ENCODE measurements at regions not wholly inside any gene's neighbourhood (a gene's known extent, or its start where the extent isn't known, plus 50 kb on each side); places are given as distances from the start of the nearest gene placed in this dataset.

DNA sequence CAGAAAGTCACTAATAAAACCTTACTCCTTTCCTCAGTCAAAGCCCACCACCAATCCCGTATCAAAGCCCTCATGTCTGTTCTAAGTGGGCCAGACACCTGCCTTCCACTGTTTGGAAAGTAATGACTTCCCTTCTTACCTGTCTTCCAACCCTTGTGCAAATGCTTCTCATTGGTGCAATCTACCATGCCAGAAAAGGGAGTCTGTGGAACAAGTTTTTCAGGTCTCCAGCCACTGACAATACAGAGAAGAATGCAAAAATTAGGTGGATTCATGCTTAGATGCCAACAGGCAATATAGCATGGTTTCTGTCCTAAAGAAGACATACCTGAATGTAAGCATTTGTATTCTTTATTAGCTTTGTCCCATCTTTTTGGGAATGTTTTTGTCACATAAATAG lies 1140.6 kb upstream of the LRRTM1 start:
- no peaks in the 10 kb centered on the region for H3K4me1 ChIP-seq (ENCODE audit: insufficient read depth)
- WGBS, 3 donors: 52 to 68% (median 61%) methylated on average over 1 of the region's 1 CpG
- no peak overlapping the region for H3K27ac ChIP-seq
- no peak overlapping the region for H3K4me3 ChIP-seq
- DNase-seq: no peak
- no peaks in the 10 kb centered on the region for H3K36me3 ChIP-seq
- H3K27me3 ChIP-seq: no peaks in the 10 kb centered on the region
- TF ChIP-seq POLR2A (IDR thresholded peaks at IDR 0.05) (no peak), EP300 (IDR thresholded peaks at IDR 0.05) (no peak), CTCF (IDR thresholded peaks at IDR 0.05) (no peak)
- intact Hi-C loops (cut with DNase I): no loop called here
- H3K9me3 ChIP-seq: no peaks in the 10 kb centered on the region

DNA sequence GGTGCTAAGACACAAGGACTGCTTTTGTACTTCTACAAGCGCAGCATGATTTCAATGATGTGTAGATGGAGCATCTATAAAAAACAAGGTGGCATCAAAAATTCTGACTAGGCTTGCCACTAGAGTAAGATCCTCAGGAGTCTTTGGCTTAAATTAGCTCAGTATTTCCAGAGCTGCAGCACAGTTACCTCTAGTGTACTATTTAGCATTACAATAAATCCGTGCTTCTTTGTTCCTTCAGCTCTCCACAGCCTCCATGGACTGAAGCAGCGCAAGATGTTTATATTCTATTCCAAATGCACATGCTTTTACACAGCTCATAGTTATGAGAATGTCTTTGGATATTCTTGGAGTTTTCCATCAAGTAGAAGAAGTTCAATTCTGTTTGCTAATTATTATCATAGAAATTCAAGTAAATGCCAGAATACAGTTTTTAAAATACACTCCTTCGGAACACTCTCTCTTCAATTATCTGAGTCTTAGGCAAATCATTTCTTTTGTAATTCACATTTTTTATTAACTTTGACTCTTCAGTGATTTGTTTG lies 1133.0 kb upstream of the LRRTM1 start:
- TF ChIP-seq EP300 (IDR thresholded peaks at IDR 0.05) (no peak), CTCF (IDR thresholded peaks at IDR 0.05) (no peak), POLR2A (IDR thresholded peaks at IDR 0.05) (no peak)
- WGBS, 3 donors: 81 to 83% (median 81%) methylated on average over 4 of the region's 4 CpGs
- H3K27ac ChIP-seq: no peak overlapping the region
- H3K4me3 ChIP-seq: no peak overlapping the region
- H3K27me3 ChIP-seq: no peaks in the 10 kb centered on the region
- no peaks in the 10 kb centered on the region for H3K9me3 ChIP-seq
- no peak for DNase-seq
- no peaks in the 10 kb centered on the region for H3K36me3 ChIP-seq
- no peaks in the 10 kb centered on the region for H3K4me1 ChIP-seq (ENCODE audit: insufficient read depth)
- intact Hi-C loops (cut with DNase I): no loop called here

DNA sequence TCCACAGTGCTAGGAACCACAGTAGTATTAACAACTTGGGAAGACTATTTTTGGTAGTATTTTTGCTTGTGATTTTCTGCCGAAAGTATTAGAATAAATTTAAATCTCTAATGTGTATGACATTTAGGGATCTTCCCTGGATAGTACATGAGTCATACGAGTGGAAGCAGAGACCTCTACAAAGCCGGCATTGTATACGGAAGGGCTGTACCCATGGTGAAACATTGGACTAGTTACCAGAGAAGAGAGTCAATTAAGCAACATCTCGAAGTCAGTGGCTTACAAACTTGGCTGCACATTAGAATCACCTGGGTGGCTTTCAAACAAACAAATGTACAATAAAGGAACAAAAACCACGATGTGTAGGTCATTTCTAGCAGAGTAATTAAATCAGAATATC lies 1131.7 kb upstream of the LRRTM1 start:
- Histone ChIP-seq H3K36me3 (no peaks in the 10 kb centered on the region), H3K4me1 (ENCODE audit: insufficient read depth) (no peaks in the 10 kb centered on the region), H3K4me3 (no peak overlapping the region), H3K9me3 (no peaks in the 10 kb centered on the region), H3K27ac (no peak overlapping the region), H3K27me3 (no peaks in the 10 kb centered on the region)
- DNase-seq: no peak
- WGBS, 3 donors: 72 to 87% (median 79%) methylated on average over 6 of the region's 6 CpGs
- no peak for TF ChIP-seq EP300 (IDR thresholded peaks at IDR 0.05)
- TF ChIP-seq CTCF (IDR thresholded peaks at IDR 0.05): no peak
- no peak for TF ChIP-seq POLR2A (IDR thresholded peaks at IDR 0.05)
- intact Hi-C loops (cut with DNase I): no loop called here

GRCh38 chr2:81412681-81413080 lies 1108.1 kb upstream of the LRRTM1 start:
- WGBS, 3 donors: 78 to 88% (median 84%) methylated on average over 3 of the region's 3 CpGs
- Histone ChIP-seq H3K36me3 (no peaks in the 10 kb centered on the region), H3K4me3 (no peak overlapping the region), H3K27ac (no peak overlapping the region), H3K9me3 (no peaks in the 10 kb centered on the region), H3K4me1 (ENCODE audit: insufficient read depth) (no peaks in the 10 kb centered on the region), H3K27me3 (no peaks in the 10 kb centered on the region)
- no peak for DNase-seq
- no peak for TF ChIP-seq POLR2A (IDR thresholded peaks at IDR 0.05)
- no peak for TF ChIP-seq CTCF (IDR thresholded peaks at IDR 0.05)
- TF ChIP-seq EP300 (IDR thresholded peaks at IDR 0.05): no peak
- intact Hi-C loops (cut with DNase I): no loop called here

Data from ovary (tissue), 7 donors.